Kidney capillary endothelial cell (primary cell): ENCODE measurements at regions not wholly inside any gene's neighbourhood (a gene's known extent, or its start where the extent isn't known, plus 50 kb on each side); places are given as distances from the start of the nearest gene placed in this dataset.
"Not testable (repeated sequence)": the region's sequence is repeated elsewhere in the genome, so short reads cannot be mapped to it uniquely, and the experiment has no call there.

Experiments
- DNase-seq: peaks from one replicate; pipeline ENCODE4 v3.0.0-alpha.2; 2018; ENCODE audit warnings: low spot score

GRCh38 chr22:44575381-44576268 lies 77.6 kb upstream of the RTL6 start:
- no peak for DNase-seq

- no peak for DNase-seq
These were observed 76.8 kb upstream of the RTL6 start for GRCh38 chr22:44574640-44575380.

- peak; percentile 69 for DNase-seq
These were observed 76.1 kb upstream of the RTL6 start for GRCh38 chr22:44574057-44574639.

GRCh38 chr22:44573451-44573850 lies 75.4 kb upstream of the RTL6 start:
- DNase-seq = no peak

GRCh38 chr22:44572414-44573207 lies 74.6 kb upstream of the RTL6 start:
- no peak for DNase-seq

GRCh38 chr22:44571566-44572413 lies 73.8 kb upstream of the RTL6 start:
- no peak for DNase-seq

GRCh38 chr22:44570476-44571445 lies 72.7 kb upstream of the RTL6 start:
- DNase-seq = no peak

GRCh38 chr22:44569561-44569991 lies 71.5 kb upstream of the RTL6 start:
- DNase-seq = no peak

- no peak for DNase-seq
These were observed 69.9 kb upstream of the RTL6 start for GRCh38 chr22:44567846-44568493.

GRCh38 chr22:44567378-44567841 lies 69.4 kb upstream of the RTL6 start:
- not testable (repeated sequence) for DNase-seq

GRCh38 chr22:44566911-44567310 lies 68.9 kb upstream of the RTL6 start:
- no peak for DNase-seq

GRCh38 chr22:44562651-44563050 lies 64.6 kb upstream of the RTL6 start:
- not testable (repeated sequence) for DNase-seq

- DNase-seq = no peak
These were observed 63.3 kb upstream of the RTL6 start for GRCh38 chr22:44561139-44561840.

GRCh38 chr22:44558671-44559070 lies 60.6 kb upstream of the RTL6 start:
- not testable (repeated sequence) for DNase-seq

- DNase-seq = not testable (repeated sequence)
These were observed 59.8 kb upstream of the RTL6 start for GRCh38 chr22:44557872-44558271.

- DNase-seq = no peak
These were observed 59.2 kb upstream of the RTL6 start for GRCh38 chr22:44557064-44557748.

GRCh38 chr22:44555597-44555996 lies 57.6 kb upstream of the RTL6 start:
- no peak for DNase-seq

- no peak for DNase-seq
These were observed 57.0 kb upstream of the RTL6 start for GRCh38 chr22:44555046-44555445.
